ENCODE measurements at regions not wholly inside any gene's neighbourhood (a gene's known extent, or its start where the extent isn't known, plus 50 kb on each side); places are given as distances from the start of the nearest gene placed in this dataset.

GRCh38 chr2:167803449-167803988 is 443.9 kb downstream of the STK39 start:
- TF ChIP-seq POLR2A (IDR thresholded peaks at IDR 0.05) = no peak
- TF ChIP-seq CTCF (IDR thresholded peaks at IDR 0.05) = no peak
